SU-DHL-6 (cell line): ENCODE measurements at regions not wholly inside any gene's neighbourhood (a gene's known extent, or its start where the extent isn't known, plus 50 kb on each side); places are given as distances from the start of the nearest gene placed in this dataset.

ENCODE experiments used
- CTCF ChIP-seq: fragments of 200-600 bp; sonication (generic); IDR thresholded peaks from one replicate; pipeline ENCODE4 v1.5.1; 2017; ENCODE audit warnings: antibody characterized with exemption, mild to moderate bottlenecking, low read length, moderate library complexity; ENCODE audit not compliant: insufficient read depth, poor library complexity, severe bottlenecking
- EZH2phosphoT487 ChIP-seq: fragments of 200-600 bp; sonication (generic), shearing (Covaris generic); conservative IDR thresholded peaks from 2 replicates; pipeline ENCODE4 v1.6.1; 2018; ENCODE audit warnings: mild to moderate bottlenecking, antibody characterized with exemption, low read length, moderate library complexity, mixed read lengths

DNA sequence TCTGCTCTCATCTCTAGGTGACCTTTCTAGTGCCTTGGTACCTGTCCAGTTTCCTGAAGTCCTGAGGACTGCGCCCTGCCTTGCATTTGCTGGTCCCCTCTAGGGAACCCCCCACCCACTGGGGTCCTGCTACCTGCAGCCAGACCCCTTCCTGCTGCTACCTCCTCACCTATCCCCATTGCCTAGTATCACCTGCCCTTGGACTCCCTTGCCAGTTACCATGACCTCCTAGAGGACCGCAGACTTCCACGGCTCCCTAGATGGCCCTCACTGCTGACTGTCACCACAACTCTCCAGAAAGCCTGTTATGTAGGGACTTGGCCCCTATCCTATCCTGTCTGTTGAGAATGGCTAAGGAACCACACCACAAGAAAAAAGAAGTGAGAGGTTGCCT is 166.6 kb downstream of the EFNB1 start:
- TF ChIP-seq CTCF (no peak), EZH2phosphoT487 (no peak)
